H9 (cell line): ENCODE measurements at regions not wholly inside any gene's neighbourhood (a gene's known extent, or its start where the extent isn't known, plus 50 kb on each side); places are given as distances from the start of the nearest gene placed in this dataset.

Experiments
- DNase-seq: peaks from one replicate; pipeline ENCODE4 v3.0.0-alpha.2; 2017
- H2AFZ ChIP-seq: one replicate; pipeline ENCODE4 v1.6.1; 2013; ENCODE audit warnings: mild to moderate bottlenecking, low read length, control low read depth, moderate library complexity
- H2AK5ac ChIP-seq: 2 replicates; pipeline ENCODE4 v1.6.1; 2013; ENCODE audit warnings: low read length, control low read depth, mixed read lengths; ENCODE audit not compliant: insufficient read length
- H2BK120ac ChIP-seq: one replicate; pipeline ENCODE4 v1.6.1; 2013; ENCODE audit warnings: low read depth, mild to moderate bottlenecking, low read length, control low read depth, inconsistent platforms; ENCODE audit not compliant: poor library complexity, severe bottlenecking
- H2BK12ac ChIP-seq: 2 replicates; pipeline ENCODE4 v1.6.1; 2013; ENCODE audit warnings: low read length, control low read depth, mixed read lengths, low read depth; ENCODE audit not compliant: insufficient read length
- H2BK15ac ChIP-seq: 2 replicates; pipeline ENCODE4 v1.6.1; 2013; ENCODE audit warnings: low read depth, low read length, control low read depth
- H2BK20ac ChIP-seq: one replicate; pipeline ENCODE4 v1.6.1; 2013; ENCODE audit warnings: low read depth, mild to moderate bottlenecking, low read length, control low read depth, inconsistent platforms; ENCODE audit not compliant: poor library complexity, severe bottlenecking
- H2BK5ac ChIP-seq: 2 replicates; pipeline ENCODE4 v1.6.1; 2013; ENCODE audit warnings: low read length, control low read depth, mixed read lengths; ENCODE audit not compliant: insufficient read length
- H3K14ac ChIP-seq: 2 replicates; pipeline ENCODE4 v1.6.1; 2013; ENCODE audit warnings: low read length, control low read depth; ENCODE audit not compliant: insufficient read depth
- H3K18ac ChIP-seq: 2 replicates; pipeline ENCODE4 v1.6.1; 2013; ENCODE audit warnings: low read depth, mild to moderate bottlenecking, mixed read lengths, low read length, control low read depth; ENCODE audit not compliant: insufficient read length
- H3K23ac ChIP-seq: 2 replicates; pipeline ENCODE4 v1.6.1; 2013; ENCODE audit warnings: low read length, control low read depth, mixed read lengths, low read depth; ENCODE audit not compliant: insufficient read length
- H3K23me2 ChIP-seq: 2 replicates; pipeline ENCODE4 v1.6.1; 2013; ENCODE audit warnings: low read depth, mild to moderate bottlenecking, mixed read lengths, low read length, control low read depth; ENCODE audit not compliant: insufficient read length, poor library complexity, severe bottlenecking
- H3K27ac ChIP-seq: 2 replicates; pipeline ENCODE4 v1.5.1; 2013; ENCODE audit warnings: low read length, control low read depth, mixed read lengths, low read depth; ENCODE audit not compliant: insufficient read length
- H3K27me3 ChIP-seq: 2 replicates; pipeline ENCODE4 v1.6.1; 2013; ENCODE audit warnings: low read length, control low read depth, inconsistent platforms; ENCODE audit not compliant: insufficient read depth
- H3K4ac ChIP-seq: 2 replicates; pipeline ENCODE4 v1.6.1; 2013; ENCODE audit warnings: low read depth, mild to moderate bottlenecking, control low read depth, inconsistent platforms, low read length, moderate library complexity
- H3K4me1 ChIP-seq: 2 replicates; pipeline ENCODE4 v1.6.1; 2013; ENCODE audit warnings: low read length, control low read depth, inconsistent platforms; ENCODE audit not compliant: insufficient read depth
- H3K4me2 ChIP-seq: 2 replicates; pipeline ENCODE4 v1.6.1; 2013; ENCODE audit warnings: low read length, control low read depth, mixed read lengths; ENCODE audit not compliant: insufficient read length, insufficient read depth
- H3K56ac ChIP-seq: 2 replicates; pipeline ENCODE4 v1.6.1; 2013; ENCODE audit warnings: low read depth, mild to moderate bottlenecking, mixed read lengths, low read length, control low read depth; ENCODE audit not compliant: insufficient read length
- H3K79me1 ChIP-seq: 2 replicates; pipeline ENCODE4 v1.6.1; 2013; ENCODE audit warnings: low read depth, mild to moderate bottlenecking, moderate library complexity, low read length, control low read depth, inconsistent platforms; ENCODE audit not compliant: insufficient read depth, poor library complexity, severe bottlenecking
- H3K79me2 ChIP-seq: 2 replicates; pipeline ENCODE4 v1.6.1; 2013; ENCODE audit warnings: low read length, control low read depth, inconsistent platforms; ENCODE audit not compliant: insufficient read depth
- H3K9ac ChIP-seq: 2 replicates; pipeline ENCODE4 v1.6.1; 2013; ENCODE audit warnings: low read length, control low read depth, mixed read lengths; ENCODE audit not compliant: insufficient read length; ENCODE audit errors: extremely low read depth
- H3K9me3 ChIP-seq: one replicate; pipeline ENCODE4 v1.6.1; 2013; ENCODE audit warnings: low read depth, low read length, inconsistent platforms; ENCODE audit not compliant: control insufficient read depth
- H3T11ph ChIP-seq: one replicate; pipeline ENCODE4 v1.6.1; 2013; ENCODE audit warnings: mild to moderate bottlenecking, low read length, control low read depth, inconsistent platforms
- H4K20me1 ChIP-seq: one replicate; pipeline ENCODE4 v1.6.1; 2013; ENCODE audit not compliant: control insufficient read depth, insufficient read length, insufficient read depth
- H4K5ac ChIP-seq: 2 replicates; pipeline ENCODE4 v1.6.1; 2013; ENCODE audit warnings: low read depth, mild to moderate bottlenecking, mixed read lengths, low read length, control low read depth; ENCODE audit not compliant: insufficient read length
- H4K8ac ChIP-seq: replicated peaks from 2 replicates; pipeline ENCODE4 v1.6.1; 2013; ENCODE audit warnings: low read length, control low read depth, mixed read lengths, low read depth; ENCODE audit not compliant: insufficient read length
- H4K91ac ChIP-seq: 2 replicates; pipeline ENCODE4 v1.6.1; 2013; ENCODE audit warnings: low read depth, mild to moderate bottlenecking, moderate library complexity, mixed read lengths, low read length, control low read depth; ENCODE audit not compliant: insufficient read length
- H3K27ac Mint-ChIP-seq, 3 experiments: 2 replicates in 2 of 3; 3 replicates in 1 of 3; pipeline ENCODE4 v1.8.0; 2020 to 2021; ENCODE audit warnings: mixed read lengths in 3 of 3, mild to moderate bottlenecking in 1 of 3, moderate library complexity in 1 of 3
- H3K27me3 Mint-ChIP-seq: 2 replicates; pipeline ENCODE4 v1.8.0; 2021; ENCODE audit warnings: low read depth, mild to moderate bottlenecking, moderate library complexity, mixed read lengths
- H3K36me3 Mint-ChIP-seq, 3 experiments: 2 replicates in 2 of 3; 3 replicates in 1 of 3; pipeline ENCODE4 v1.8.0; 2020 to 2021; ENCODE audit warnings: low read depth in 3 of 3, mixed read lengths in 3 of 3; ENCODE audit not compliant: insufficient read depth in 1 of 3
- H3K4me1 Mint-ChIP-seq, 2 experiments: 2 replicates each; pipeline ENCODE4 v1.8.0; 2020; ENCODE audit warnings: mixed read lengths in 2 of 2
- H3K4me3 Mint-ChIP-seq, 2 experiments: 2 replicates in 1 of 2; 3 replicates in 1 of 2; pipeline ENCODE4 v1.8.0; 2020 to 2021; ENCODE audit warnings: mild to moderate bottlenecking in 2 of 2, mixed read lengths in 2 of 2, moderate library complexity in 1 of 2
- H3K9me3 Mint-ChIP-seq, 2 experiments: 2 replicates in 1 of 2; 3 replicates in 1 of 2; pipeline ENCODE4 v1.8.0; 2020; ENCODE audit warnings: mild to moderate bottlenecking in 2 of 2, mixed read lengths in 2 of 2, moderate library complexity in 1 of 2
- WGBS: extraction: QIAGEN DNeasy Blood & Tissue Kit; methylation state at CpG from one replicate; pipeline ENCODE4 v1.1.7; 2013; ENCODE audit warnings: missing lambda C conversion rate, low lambda C conversion rate, mixed read lengths; ENCODE audit not compliant: insufficient read length; ENCODE audit errors: extremely low coverage; 5-methylcytosine and 5-hydroxymethylcytosine counted together
- TF ChIP-seq, protein P1 (sequence below): fragments of 200-600 bp; sonication (generic); conservative IDR thresholded peaks from 3 replicates; pipeline ENCODE4 v1.8.0; 2021; ENCODE audit warnings: antibody characterized with exemption, mild to moderate bottlenecking

DNA sequence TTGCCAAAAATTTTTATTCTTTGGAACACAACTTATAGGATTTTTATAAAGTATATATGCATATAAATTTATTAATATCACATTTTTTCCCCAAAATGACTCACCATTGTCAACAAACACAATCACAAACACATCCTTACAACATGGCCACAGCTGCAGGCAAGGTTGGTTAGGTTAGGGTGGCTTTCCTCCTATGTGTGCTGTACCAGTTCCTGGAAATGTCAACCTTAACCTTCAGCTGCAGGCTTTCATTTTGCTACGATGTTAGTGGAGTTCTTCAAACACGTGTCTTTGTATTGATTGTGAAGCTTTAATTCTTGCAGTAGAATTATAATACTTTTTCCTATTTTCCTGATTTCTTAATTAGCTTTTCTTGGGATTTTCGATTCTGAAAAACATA is 185.8 kb downstream of the PTEN start:
- H3K18ac ChIP-seq = no peak overlapping the region
- H3K27me3 ChIP-seq = no peaks in the 10 kb centered on the region
- H2AFZ ChIP-seq = no peak overlapping the region
- H3T11ph ChIP-seq = no peak overlapping the region
- no CpG with 5 or more reads among the region's 3 CpGs for WGBS
- no peaks in the 10 kb centered on the region for H4K20me1 ChIP-seq
- no peaks in the 10 kb centered on the region for H3K9me3 ChIP-seq
- no peak overlapping the region for H2BK15ac ChIP-seq
- no peak overlapping the region for H4K91ac ChIP-seq
- H3K14ac ChIP-seq = no peak overlapping the region
- H3K27me3 Mint-ChIP-seq = no peaks in the 10 kb centered on the region
- H3K9ac ChIP-seq = no peak overlapping the region
- no peak overlapping the region for H2BK20ac ChIP-seq
- DNase-seq = no peak
- no peak overlapping the region for H3K4me2 ChIP-seq
- H3K4me1 ChIP-seq = peaks cover 4% of the 10 kb centered on the region; the same call in 1 of the 2 replicates
- H3K9me3 Mint-ChIP-seq = peaks cover 0 to 1% of the 10 kb centered on the region in 2 experiments; a peak in 2 of 5 replicates
- H3K23ac ChIP-seq = no peak overlapping the region
- no peak overlapping the region for H4K8ac ChIP-seq
- H3K27ac Mint-ChIP-seq = no peak overlapping the region; a peak in 1 of 7 replicates
- H2BK12ac ChIP-seq = no peak overlapping the region
- H3K4me1 Mint-ChIP-seq = peaks cover 16 to 19% of the 10 kb centered on the region in 2 experiments
- no peaks in the 10 kb centered on the region for H3K79me1 ChIP-seq
- H4K5ac ChIP-seq = no peak overlapping the region
- no peak overlapping the region for H2AK5ac ChIP-seq
- no peak overlapping the region for H3K56ac ChIP-seq
- no peak overlapping the region for H2BK5ac ChIP-seq
- H2BK120ac ChIP-seq = no peak overlapping the region
- TF ChIP-seq, protein P1, sequence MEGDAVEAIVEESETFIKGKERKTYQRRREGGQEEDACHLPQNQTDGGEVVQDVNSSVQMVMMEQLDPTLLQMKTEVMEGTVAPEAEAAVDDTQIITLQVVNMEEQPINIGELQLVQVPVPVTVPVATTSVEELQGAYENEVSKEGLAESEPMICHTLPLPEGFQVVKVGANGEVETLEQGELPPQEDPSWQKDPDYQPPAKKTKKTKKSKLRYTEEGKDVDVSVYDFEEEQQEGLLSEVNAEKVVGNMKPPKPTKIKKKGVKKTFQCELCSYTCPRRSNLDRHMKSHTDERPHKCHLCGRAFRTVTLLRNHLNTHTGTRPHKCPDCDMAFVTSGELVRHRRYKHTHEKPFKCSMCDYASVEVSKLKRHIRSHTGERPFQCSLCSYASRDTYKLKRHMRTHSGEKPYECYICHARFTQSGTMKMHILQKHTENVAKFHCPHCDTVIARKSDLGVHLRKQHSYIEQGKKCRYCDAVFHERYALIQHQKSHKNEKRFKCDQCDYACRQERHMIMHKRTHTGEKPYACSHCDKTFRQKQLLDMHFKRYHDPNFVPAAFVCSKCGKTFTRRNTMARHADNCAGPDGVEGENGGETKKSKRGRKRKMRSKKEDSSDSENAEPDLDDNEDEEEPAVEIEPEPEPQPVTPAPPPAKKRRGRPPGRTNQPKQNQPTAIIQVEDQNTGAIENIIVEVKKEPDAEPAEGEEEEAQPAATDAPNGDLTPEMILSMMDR = no peak
- no peak overlapping the region for H3K4ac ChIP-seq
- no peak overlapping the region for H3K27ac ChIP-seq
- no peak overlapping the region for H3K4me3 Mint-ChIP-seq
- no peaks in the 10 kb centered on the region for H3K23me2 ChIP-seq
- no peaks in the 10 kb centered on the region for H3K79me2 ChIP-seq
- H3K36me3 Mint-ChIP-seq = peaks cover 0 to 2% (median 0%) of the 10 kb centered on the region in 3 experiments; a peak in 4 of 7 replicates
